K562 (cell line): ENCODE measurements at regions not wholly inside any gene's neighbourhood (a gene's known extent, or its start where the extent isn't known, plus 50 kb on each side); places are given as distances from the start of the nearest gene placed in this dataset.

Experiments used
- ATAC-seq: fragments of 200-7000 bp; cut with Tn5 transposase; 3 replicates; pipeline ENCODE4 v1.9.1; 2020; ENCODE audit warnings: moderate library complexity
- BruUV-seq: library from RNA; stranded (reverse); fragments of 400-500 nt; replicated peaks from 2 replicates; lab custom pipeline; 2021; lab: Mats Ljungman, UMichigan
- CTCF ChIA-PET: fragments of 300-600 bp; formaldehyde crosslinking; extraction: SDS; loops from one replicate; lab custom pipeline; 2021; ENCODE audit warnings: low intra/inter-chr PET ratio; lab: Yijun Ruan, JAX
- POLR2A ChIA-PET: fragments of 300-600, 350-650 bp; sonication (Branson Sonifier 250); formaldehyde crosslinking; extraction: SDS; loops from one replicate; lab custom pipeline; 2021; ENCODE audit warnings: antibody characterized with exemption, inconsistent platforms; lab: Yijun Ruan, JAX
- DNase-seq, 4 experiments: peaks; one replicate each; pipeline versions ENCODE4 v3.0.0 to v3.0.0-alpha.2; 2011 to 2018; ENCODE audit warnings: low spot score in 3 of 4, mixed read lengths in 3 of 4; ENCODE audit errors: extremely low read depth in 1 of 4
- FAIRE-seq: peaks from 2 replicates; lab custom pipeline; 2011; peaks lifted over from hg19 to GRCh38; lab: Jason Lieb, UNC
- H2AFZ ChIP-seq: 2 replicates; pipeline ENCODE4 v1.6.0; 2011; ENCODE audit warnings: low read depth, low read length, control low read depth, inconsistent platforms
- H3K27ac ChIP-seq: fragments of 200-600 bp; 3 replicates; pipeline ENCODE4 v1.8.0; 2011; ENCODE audit warnings: low read depth, mild to moderate bottlenecking, control low read depth, inconsistent platforms, low read length, moderate library complexity, mixed read lengths; ENCODE audit errors: extremely low read depth
- H3K27me3 ChIP-seq, 2 experiments: fragments of 300-600 bp in 1 of 2; 2 replicates in 1 of 2; 3 replicates in 1 of 2; pipeline versions ENCODE4 v1.6.0 to v1.8.0; 2011; ENCODE audit warnings: inconsistent platforms in 2 of 2, low read length in 2 of 2, mild to moderate bottlenecking in 1 of 2, mixed read lengths in 1 of 2, moderate library complexity in 1 of 2; ENCODE audit not compliant: control insufficient read depth in 2 of 2, insufficient read depth in 2 of 2
- H3K36me3 ChIP-seq: fragments of 300-600 bp; 3 replicates; pipeline ENCODE4 v1.8.0; 2011; ENCODE audit warnings: mild to moderate bottlenecking, low read length, inconsistent platforms; ENCODE audit not compliant: control insufficient read depth, insufficient read depth
- H3K4me1 ChIP-seq, 2 experiments: fragments of 200-600 bp in 1 of 2; replicated peaks in 1 of 2; 2 replicates in 1 of 2; 3 replicates in 1 of 2; pipeline versions ENCODE4 v1.5.1 to v1.8.0; 2011; ENCODE audit warnings: inconsistent platforms in 2 of 2, low read length in 2 of 2, mild to moderate bottlenecking in 1 of 2, mixed read lengths in 1 of 2, moderate library complexity in 1 of 2; ENCODE audit not compliant: control insufficient read depth in 2 of 2, insufficient read depth in 2 of 2
- H3K4me2 ChIP-seq: 2 replicates; pipeline ENCODE4 v1.6.1; 2011; ENCODE audit warnings: low read length, control low read depth, inconsistent platforms, mixed read lengths; ENCODE audit not compliant: insufficient read depth
- H3K4me3 ChIP-seq: fragments of 200-600 bp; sonication (generic), shearing (Covaris generic); 2 replicates; pipeline ENCODE4 v1.5.1; 2016; ENCODE audit warnings: control low read depth, inconsistent platforms
- H3K79me2 ChIP-seq: fragments of 200-600 bp; 3 replicates; pipeline ENCODE4 v1.8.0; 2011; ENCODE audit warnings: low read length, inconsistent platforms; ENCODE audit not compliant: control insufficient read depth, insufficient read depth
- H3K9ac ChIP-seq, 2 experiments: 2 replicates each; pipeline versions ENCODE4 v1.6.0 to v1.6.1; 2011; ENCODE audit warnings: low read depth in 2 of 2, low read length in 2 of 2, control low read depth in 1 of 2, inconsistent platforms in 1 of 2, mild to moderate bottlenecking in 1 of 2, mixed read lengths in 1 of 2; ENCODE audit not compliant: insufficient read depth in 1 of 2
- H3K9me1 ChIP-seq: one replicate; pipeline ENCODE4 v1.6.0; 2011; ENCODE audit warnings: inconsistent platforms, mild to moderate bottlenecking, low read length, moderate library complexity; ENCODE audit not compliant: control insufficient read depth, insufficient read depth
- H3K9me3 ChIP-seq: replicated peaks from 2 replicates; pipeline ENCODE4 v1.5.1; 2011; ENCODE audit warnings: low read depth, low read length, inconsistent platforms; ENCODE audit not compliant: control insufficient read depth, insufficient read depth
- H4K20me1 ChIP-seq: replicated peaks from 2 replicates; pipeline ENCODE4 v1.6.1; 2011; ENCODE audit warnings: low read length, inconsistent platforms, mixed read lengths; ENCODE audit not compliant: control insufficient read depth, insufficient read depth
- ARNT ChIP-seq, 2 experiments: fragments of 450-650 bp; IDR thresholded peaks; 2 replicates each; pipeline ENCODE4 v1.6.1; 2016; ENCODE audit warnings: mild to moderate bottlenecking in 1 of 2
- CTBP1 ChIP-seq: fragments of 450-650 bp; IDR thresholded peaks from 2 replicates; pipeline ENCODE4 v1.6.1; 2016; ENCODE audit warnings: borderline replicate concordance
- MLLT1 ChIP-seq, 2 experiments: fragments of 450-650 bp; IDR thresholded peaks; 2 replicates each; pipeline ENCODE4 v1.6.1; 2016
- POLR2G ChIP-seq: fragments of 200-400 bp; formaldehyde crosslinking; IDR thresholded peaks from 2 replicates; pipeline ENCODE4 v1.6.1; 2017; ENCODE audit warnings: low read depth, mild to moderate bottlenecking, antibody characterized with exemption, low read length, moderate library complexity
- PTTG1 ChIP-seq: fragments of 450-650 bp; IDR thresholded peaks from 2 replicates; pipeline ENCODE4 v1.6.1; 2016; ENCODE audit warnings: low read depth, mild to moderate bottlenecking, missing genetic modification characterization, missing compliant biosample characterization
- TAF1 ChIP-seq: IDR thresholded peaks from 2 replicates; pipeline ENCODE4 v1.6.1; 2011; ENCODE audit warnings: mild to moderate bottlenecking, low read length, moderate library complexity; ENCODE audit not compliant: insufficient read depth, control insufficient read depth, severe bottlenecking; ENCODE audit errors: extremely low read depth
- ZNF407 ChIP-seq: fragments of 450-650 bp; IDR thresholded peaks from 2 replicates; pipeline ENCODE4 v1.6.1; 2016; ENCODE audit warnings: low read depth
- WGBS: fragments of 100-300 bp; shearing (Covaris generic); methylation state at CpG from one replicate; pipeline ENCODE4 v1.1.6; 2016; ENCODE audit warnings: low coverage, mixed read lengths; ENCODE audit not compliant: insufficient coverage; ENCODE audit errors: missing lambda C conversion rate; 5-methylcytosine and 5-hydroxymethylcytosine counted together
- in situ Hi-C: fragments of 300-500 bp; cut with MboI; formaldehyde crosslinking; loops from 4 replicates; pipeline ENCODE4 v1.15.0; 2018; ENCODE audit warnings: inconsistent platforms, mixed read lengths
- intact Hi-C: fragments of 100-400 bp; cut with micrococcal nuclease; formaldehyde crosslinking; loops from 2 replicates; pipeline ENCODE4 v1.14.2; 2022

GRCh38 chr1:98321191-98321590 lies 340.3 kb upstream of the SNX7 start:
- H4K20me1 ChIP-seq: no peaks in the 10 kb centered on the region
- H2AFZ ChIP-seq: no peak overlapping the region
- no peaks in the 10 kb centered on the region for H3K36me3 ChIP-seq
- H3K4me2 ChIP-seq: no peak overlapping the region
- ChIA-PET POLR2A (no interaction called here), CTCF (no interaction called here)
- intact Hi-C loops (no loop called here), in situ Hi-C loops (no loop called here)
- H3K27me3 ChIP-seq: no peaks in the 10 kb centered on the region
- no peaks in the 10 kb centered on the region for H3K9me1 ChIP-seq
- no peaks in the 10 kb centered on the region for H3K4me1 ChIP-seq
- FAIRE-seq (no peak), DNase-seq (no peak), ATAC-seq (no peak)
- H3K9ac ChIP-seq: no peak overlapping the region
- no peak overlapping the region for H3K27ac ChIP-seq
- BruUV-seq: no TSS peak
- no peak overlapping the region for H3K4me3 ChIP-seq
- H3K79me2 ChIP-seq: no peaks in the 10 kb centered on the region
- 0% methylated on average over 2 of the region's 2 CpGs for WGBS
- no peaks in the 10 kb centered on the region for H3K9me3 ChIP-seq
- TF ChIP-seq PTTG1 (tag) (no peak), CTBP1 (no peak), MLLT1 (IDR thresholded peaks at IDR 0.05) (no peak), POLR2G (no peak), ARNT (IDR thresholded peaks at IDR 0.05) (no peak), TAF1 (no peak), ZNF407 (no peak)
